SK-N-MC (cell line): ENCODE measurements at regions not wholly inside any gene's neighbourhood (a gene's known extent, or its start where the extent isn't known, plus 50 kb on each side); places are given as distances from the start of the nearest gene placed in this dataset.

ENCODE experiments used
- EZH2 ChIP-seq: fragments of 200-600 bp; sonication (generic); IDR thresholded peaks from one replicate; pipeline ENCODE4 v1.6.1; 2017; ENCODE audit warnings: antibody characterized with exemption
- FOXP2 ChIP-seq: optimal IDR thresholded peaks from 2 replicates; pipeline ENCODE3; 2011; ENCODE audit warnings: mild to moderate bottlenecking, moderate library complexity; ENCODE audit not compliant: insufficient read depth; ENCODE audit errors: extremely low read length, control extremely low read depth
- POLR2AphosphoS5 ChIP-seq: IDR thresholded peaks from 2 replicates; pipeline ENCODE4 v1.6.1; 2012; ENCODE audit warnings: mild to moderate bottlenecking, low read depth, low read length, borderline replicate concordance

GRCh38 chr10:65348637-65349036, 1577.2 kb upstream of the LRRTM3 start:
- no peak for TF ChIP-seq EZH2
- no peak for TF ChIP-seq POLR2AphosphoS5
- TF ChIP-seq FOXP2, result no peak
